H9 (cell line): ENCODE measurements at regions not wholly inside any gene's neighbourhood (a gene's known extent, or its start where the extent isn't known, plus 50 kb on each side); places are given as distances from the start of the nearest gene placed in this dataset.

Source experiments
- DNase-seq: peaks from one replicate; pipeline ENCODE4 v3.0.0-alpha.2; 2017
- H2AFZ ChIP-seq: one replicate; pipeline ENCODE4 v1.6.1; 2013; ENCODE audit warnings: mild to moderate bottlenecking, low read length, control low read depth, moderate library complexity
- H2AK5ac ChIP-seq: 2 replicates; pipeline ENCODE4 v1.6.1; 2013; ENCODE audit warnings: low read length, control low read depth, mixed read lengths; ENCODE audit not compliant: insufficient read length
- H2BK120ac ChIP-seq: one replicate; pipeline ENCODE4 v1.6.1; 2013; ENCODE audit warnings: low read depth, mild to moderate bottlenecking, low read length, control low read depth, inconsistent platforms; ENCODE audit not compliant: poor library complexity, severe bottlenecking
- H2BK12ac ChIP-seq: 2 replicates; pipeline ENCODE4 v1.6.1; 2013; ENCODE audit warnings: low read length, control low read depth, mixed read lengths, low read depth; ENCODE audit not compliant: insufficient read length
- H2BK15ac ChIP-seq: 2 replicates; pipeline ENCODE4 v1.6.1; 2013; ENCODE audit warnings: low read depth, low read length, control low read depth
- H2BK20ac ChIP-seq: one replicate; pipeline ENCODE4 v1.6.1; 2013; ENCODE audit warnings: low read depth, mild to moderate bottlenecking, low read length, control low read depth, inconsistent platforms; ENCODE audit not compliant: poor library complexity, severe bottlenecking
- H2BK5ac ChIP-seq: 2 replicates; pipeline ENCODE4 v1.6.1; 2013; ENCODE audit warnings: low read length, control low read depth, mixed read lengths; ENCODE audit not compliant: insufficient read length
- H3K14ac ChIP-seq: 2 replicates; pipeline ENCODE4 v1.6.1; 2013; ENCODE audit warnings: low read length, control low read depth; ENCODE audit not compliant: insufficient read depth
- H3K18ac ChIP-seq: 2 replicates; pipeline ENCODE4 v1.6.1; 2013; ENCODE audit warnings: low read depth, mild to moderate bottlenecking, mixed read lengths, low read length, control low read depth; ENCODE audit not compliant: insufficient read length
- H3K23ac ChIP-seq: 2 replicates; pipeline ENCODE4 v1.6.1; 2013; ENCODE audit warnings: low read length, control low read depth, mixed read lengths, low read depth; ENCODE audit not compliant: insufficient read length
- H3K23me2 ChIP-seq: 2 replicates; pipeline ENCODE4 v1.6.1; 2013; ENCODE audit warnings: low read depth, mild to moderate bottlenecking, mixed read lengths, low read length, control low read depth; ENCODE audit not compliant: insufficient read length, poor library complexity, severe bottlenecking
- H3K27ac ChIP-seq: 2 replicates; pipeline ENCODE4 v1.5.1; 2013; ENCODE audit warnings: low read length, control low read depth, mixed read lengths, low read depth; ENCODE audit not compliant: insufficient read length
- H3K27me3 ChIP-seq: 2 replicates; pipeline ENCODE4 v1.6.1; 2013; ENCODE audit warnings: low read length, control low read depth, inconsistent platforms; ENCODE audit not compliant: insufficient read depth
- H3K4ac ChIP-seq: 2 replicates; pipeline ENCODE4 v1.6.1; 2013; ENCODE audit warnings: low read depth, mild to moderate bottlenecking, control low read depth, inconsistent platforms, low read length, moderate library complexity
- H3K4me1 ChIP-seq: 2 replicates; pipeline ENCODE4 v1.6.1; 2013; ENCODE audit warnings: low read length, control low read depth, inconsistent platforms; ENCODE audit not compliant: insufficient read depth
- H3K4me2 ChIP-seq: 2 replicates; pipeline ENCODE4 v1.6.1; 2013; ENCODE audit warnings: low read length, control low read depth, mixed read lengths; ENCODE audit not compliant: insufficient read length, insufficient read depth
- H3K56ac ChIP-seq: 2 replicates; pipeline ENCODE4 v1.6.1; 2013; ENCODE audit warnings: low read depth, mild to moderate bottlenecking, mixed read lengths, low read length, control low read depth; ENCODE audit not compliant: insufficient read length
- H3K79me1 ChIP-seq: 2 replicates; pipeline ENCODE4 v1.6.1; 2013; ENCODE audit warnings: low read depth, mild to moderate bottlenecking, moderate library complexity, low read length, control low read depth, inconsistent platforms; ENCODE audit not compliant: insufficient read depth, poor library complexity, severe bottlenecking
- H3K79me2 ChIP-seq: 2 replicates; pipeline ENCODE4 v1.6.1; 2013; ENCODE audit warnings: low read length, control low read depth, inconsistent platforms; ENCODE audit not compliant: insufficient read depth
- H3K9ac ChIP-seq: 2 replicates; pipeline ENCODE4 v1.6.1; 2013; ENCODE audit warnings: low read length, control low read depth, mixed read lengths; ENCODE audit not compliant: insufficient read length; ENCODE audit errors: extremely low read depth
- H3K9me3 ChIP-seq: one replicate; pipeline ENCODE4 v1.6.1; 2013; ENCODE audit warnings: low read depth, low read length, inconsistent platforms; ENCODE audit not compliant: control insufficient read depth
- H3T11ph ChIP-seq: one replicate; pipeline ENCODE4 v1.6.1; 2013; ENCODE audit warnings: mild to moderate bottlenecking, low read length, control low read depth, inconsistent platforms
- H4K20me1 ChIP-seq: one replicate; pipeline ENCODE4 v1.6.1; 2013; ENCODE audit not compliant: control insufficient read depth, insufficient read length, insufficient read depth
- H4K5ac ChIP-seq: 2 replicates; pipeline ENCODE4 v1.6.1; 2013; ENCODE audit warnings: low read depth, mild to moderate bottlenecking, mixed read lengths, low read length, control low read depth; ENCODE audit not compliant: insufficient read length
- H4K8ac ChIP-seq: replicated peaks from 2 replicates; pipeline ENCODE4 v1.6.1; 2013; ENCODE audit warnings: low read length, control low read depth, mixed read lengths, low read depth; ENCODE audit not compliant: insufficient read length
- H4K91ac ChIP-seq: 2 replicates; pipeline ENCODE4 v1.6.1; 2013; ENCODE audit warnings: low read depth, mild to moderate bottlenecking, moderate library complexity, mixed read lengths, low read length, control low read depth; ENCODE audit not compliant: insufficient read length
- H3K27ac Mint-ChIP-seq, 3 experiments: 2 replicates in 2 of 3; 3 replicates in 1 of 3; pipeline ENCODE4 v1.8.0; 2020 to 2021; ENCODE audit warnings: mixed read lengths in 3 of 3, mild to moderate bottlenecking in 1 of 3, moderate library complexity in 1 of 3
- H3K27me3 Mint-ChIP-seq: 2 replicates; pipeline ENCODE4 v1.8.0; 2021; ENCODE audit warnings: low read depth, mild to moderate bottlenecking, moderate library complexity, mixed read lengths
- H3K36me3 Mint-ChIP-seq, 3 experiments: 2 replicates in 2 of 3; 3 replicates in 1 of 3; pipeline ENCODE4 v1.8.0; 2020 to 2021; ENCODE audit warnings: low read depth in 3 of 3, mixed read lengths in 3 of 3; ENCODE audit not compliant: insufficient read depth in 1 of 3
- H3K4me1 Mint-ChIP-seq, 2 experiments: 2 replicates each; pipeline ENCODE4 v1.8.0; 2020; ENCODE audit warnings: mixed read lengths in 2 of 2
- H3K4me3 Mint-ChIP-seq, 2 experiments: 2 replicates in 1 of 2; 3 replicates in 1 of 2; pipeline ENCODE4 v1.8.0; 2020 to 2021; ENCODE audit warnings: mild to moderate bottlenecking in 2 of 2, mixed read lengths in 2 of 2, moderate library complexity in 1 of 2
- H3K9me3 Mint-ChIP-seq, 2 experiments: 2 replicates in 1 of 2; 3 replicates in 1 of 2; pipeline ENCODE4 v1.8.0; 2020; ENCODE audit warnings: mild to moderate bottlenecking in 2 of 2, mixed read lengths in 2 of 2, moderate library complexity in 1 of 2
- CTCF ChIP-seq: fragments of 200-600 bp; sonication (generic); conservative IDR thresholded peaks from 3 replicates; pipeline ENCODE4 v1.8.0; 2021; ENCODE audit warnings: antibody characterized with exemption, mild to moderate bottlenecking
- WGBS: extraction: QIAGEN DNeasy Blood & Tissue Kit; methylation state at CpG from one replicate; pipeline ENCODE4 v1.1.7; 2013; ENCODE audit warnings: missing lambda C conversion rate, low lambda C conversion rate, mixed read lengths; ENCODE audit not compliant: insufficient read length; ENCODE audit errors: extremely low coverage; 5-methylcytosine and 5-hydroxymethylcytosine counted together

- TF ChIP-seq CTCF: no peak
- Histone ChIP-seq H3K23ac (no peak overlapping the region), H2BK12ac (no peak overlapping the region), H3K9me3 (no peaks in the 10 kb centered on the region), H3K23me2 (no peaks in the 10 kb centered on the region), H4K5ac (no peak overlapping the region), H3K79me2 (no peaks in the 10 kb centered on the region), H3K56ac (no peak overlapping the region), H3K27me3 (no peaks in the 10 kb centered on the region), H3K18ac (no peak overlapping the region), H4K20me1 (no peaks in the 10 kb centered on the region), H3K9ac (no peak overlapping the region), H3K4me1 (no peaks in the 10 kb centered on the region), H2AFZ (no peak overlapping the region), H3K4me2 (no peak overlapping the region), H2BK15ac (no peak overlapping the region), H3K27ac (no peak overlapping the region), H3K4ac (no peak overlapping the region), H4K91ac (no peak overlapping the region), H3T11ph (no peak overlapping the region), H3K14ac (no peak overlapping the region), H2BK20ac (no peak overlapping the region), H2BK120ac (no peak overlapping the region), H3K79me1 (no peaks in the 10 kb centered on the region), H2AK5ac (no peak overlapping the region), H4K8ac (no peak overlapping the region), H2BK5ac (no peak overlapping the region)
- Mint-ChIP-seq H3K9me3 (no peaks in the 10 kb centered on the region; a peak in 1 of 5 replicates), H3K36me3 (no peaks in the 10 kb centered on the region; a peak in 1 of 7 replicates), H3K4me1 (peaks cover 19% of the 10 kb centered on the region in 2 experiments), H3K4me3 (no peak overlapping the region), H3K27me3 (peaks cover 8% of the 10 kb centered on the region), H3K27ac (no peak overlapping the region)
- WGBS: no CpG with 5 or more reads among the region's 11 CpGs
- DNase-seq: peak; percentile 5
These were observed 292.7 kb upstream of the RTL1 start for GRCh38 chr14:101196051-101196712.
